Parathyroid adenoma (tissue), 2 donors: ENCODE measurements at regions not wholly inside any gene's neighbourhood (a gene's known extent, or its start where the extent isn't known, plus 50 kb on each side); places are given as distances from the start of the nearest gene placed in this dataset.

Experiments
- H2AFZ ChIP-seq: fragments of 300-600 bp; sonication (generic); one replicate; pipeline ENCODE4 v1.7.0; 2017; ENCODE audit warnings: antibody characterized with exemption, mild to moderate bottlenecking
- H3K27ac ChIP-seq: fragments of 300-600 bp; sonication (generic); one replicate; pipeline ENCODE4 v1.7.0; 2017
- H3K27me3 ChIP-seq: fragments of 300-600 bp; sonication (generic); one replicate; pipeline ENCODE4 v1.7.0; 2017; ENCODE audit warnings: low read length; ENCODE audit not compliant: control insufficient read depth, insufficient read depth
- H3K36me3 ChIP-seq: fragments of 300-600 bp; sonication (generic); one replicate; pipeline ENCODE4 v1.7.0; 2017; ENCODE audit warnings: low read length; ENCODE audit not compliant: control insufficient read depth, insufficient read depth
- H3K4me1 ChIP-seq: fragments of 300-600 bp; sonication (generic); one replicate; pipeline ENCODE4 v1.7.0; 2017; ENCODE audit warnings: control low read depth
- H3K4me2 ChIP-seq: fragments of 300-600 bp; sonication (generic); one replicate; pipeline ENCODE4 v1.7.0; 2017; ENCODE audit warnings: low read length
- H3K4me3 ChIP-seq: fragments of 300-600 bp; sonication (generic); one replicate; pipeline ENCODE4 v1.7.0; 2017; ENCODE audit warnings: low read depth, low read length
- H3K79me2 ChIP-seq: fragments of 300-600 bp; sonication (generic); one replicate; pipeline ENCODE4 v1.7.0; 2017; ENCODE audit warnings: control low read depth
- H3K9ac ChIP-seq: fragments of 300-600 bp; sonication (generic); one replicate; pipeline ENCODE4 v1.7.0; 2017; ENCODE audit warnings: mild to moderate bottlenecking
- H3K9me3 ChIP-seq: fragments of 300-600 bp; sonication (generic); one replicate; pipeline ENCODE4 v1.7.0; 2017; ENCODE audit warnings: low read length; ENCODE audit not compliant: control insufficient read depth
- CTCF ChIP-seq: fragments of 300-600 bp; sonication (generic); IDR thresholded peaks from one replicate; pipeline ENCODE4 v1.7.0; 2017; ENCODE audit warnings: antibody characterized with exemption, mild to moderate bottlenecking
- donor health status: primary hyperparathyroidism.

GRCh38 chr18:60062396-60062795, 162.6 kb downstream of the PMAIP1 start:
- H3K36me3 ChIP-seq, result no peaks in the 10 kb centered on the region
- H3K79me2 ChIP-seq, result no peaks in the 10 kb centered on the region
- no peak for TF ChIP-seq CTCF
- no peaks in the 10 kb centered on the region for H3K4me1 ChIP-seq
- no peak overlapping the region for H2AFZ ChIP-seq
- no peak overlapping the region for H3K4me2 ChIP-seq
- no peaks in the 10 kb centered on the region for H3K9me3 ChIP-seq
- H3K27me3 ChIP-seq, result no peaks in the 10 kb centered on the region
- H3K27ac ChIP-seq, result no peak overlapping the region
- H3K9ac ChIP-seq, result no peak overlapping the region
- no peak overlapping the region for H3K4me3 ChIP-seq

- Histone ChIP-seq H3K4me3 (no peak overlapping the region), H3K4me2 (no peak overlapping the region), H3K36me3 (no peaks in the 10 kb centered on the region), H3K9ac (no peak overlapping the region), H3K9me3 (no peaks in the 10 kb centered on the region), H2AFZ (no peak overlapping the region), H3K27ac (no peak overlapping the region), H3K4me1 (no peaks in the 10 kb centered on the region), H3K79me2 (no peaks in the 10 kb centered on the region), H3K27me3 (no peaks in the 10 kb centered on the region)
- TF ChIP-seq CTCF, result no peak
Measured at GRCh38 chr18:60060578-60060977, 160.8 kb downstream of the PMAIP1 start.

GRCh38 chr18:60060026-60060425, 160.2 kb downstream of the PMAIP1 start:
- H3K27me3 ChIP-seq, result no peaks in the 10 kb centered on the region
- H2AFZ ChIP-seq, result no peak overlapping the region
- H3K27ac ChIP-seq, result no peak overlapping the region
- no peaks in the 10 kb centered on the region for H3K79me2 ChIP-seq
- no peak overlapping the region for H3K4me2 ChIP-seq
- no peaks in the 10 kb centered on the region for H3K36me3 ChIP-seq
- no peak overlapping the region for H3K9ac ChIP-seq
- H3K9me3 ChIP-seq, result no peaks in the 10 kb centered on the region
- no peak overlapping the region for H3K4me3 ChIP-seq
- H3K4me1 ChIP-seq, result no peaks in the 10 kb centered on the region
- no peak for TF ChIP-seq CTCF

GRCh38 chr18:60059216-60059615, 159.4 kb downstream of the PMAIP1 start:
- Histone ChIP-seq H3K9ac (no peak overlapping the region), H3K4me2 (no peak overlapping the region), H3K4me3 (no peak overlapping the region), H3K27me3 (no peaks in the 10 kb centered on the region), H3K27ac (no peak overlapping the region), H3K4me1 (no peaks in the 10 kb centered on the region), H3K36me3 (no peaks in the 10 kb centered on the region), H3K9me3 (no peaks in the 10 kb centered on the region), H2AFZ (no peak overlapping the region), H3K79me2 (no peaks in the 10 kb centered on the region)
- TF ChIP-seq CTCF, result no peak

GRCh38 chr18:60053747-60054304, 154.0 kb downstream of the PMAIP1 start:
- Histone ChIP-seq H3K4me2 (no peak overlapping the region), H3K4me1 (no peaks in the 10 kb centered on the region), H3K36me3 (no peaks in the 10 kb centered on the region), H2AFZ (no peak overlapping the region), H3K9ac (no peak overlapping the region), H3K27me3 (no peaks in the 10 kb centered on the region), H3K79me2 (no peaks in the 10 kb centered on the region), H3K9me3 (no peaks in the 10 kb centered on the region), H3K4me3 (no peak overlapping the region), H3K27ac (no peak overlapping the region)
- no peak for TF ChIP-seq CTCF
